Lower leg skin (tissue), 3 donors: ENCODE measurements at regions not wholly inside any gene's neighbourhood (a gene's known extent, or its start where the extent isn't known, plus 50 kb on each side); places are given as distances from the start of the nearest gene placed in this dataset.

Source experiments
- CTCF ChIP-seq, 3 donors: fragments of 450-650 bp; IDR thresholded peaks; one replicate each; pipeline ENCODE4 v1.5.1; 2016; ENCODE audit warnings: antibody characterized with exemption in 3 of 3, mild to moderate bottlenecking in 3 of 3, moderate library complexity in 2 of 3
- POLR2A ChIP-seq, 2 donors: fragments of 450-650 bp; IDR thresholded peaks; one replicate each; pipeline ENCODE4 v1.6.1; 2016 to 2017; ENCODE audit warnings: antibody characterized with exemption in 2 of 2, mild to moderate bottlenecking in 1 of 2, moderate library complexity in 1 of 2

GRCh38 chr14:94966344-94966743 is 191.0 kb downstream of the DICER1 start:
- TF ChIP-seq CTCF (IDR thresholded peaks at IDR 0.05) (no peak), POLR2A (IDR thresholded peaks at IDR 0.05) (no peak)
